Choroid plexus epithelial cell (primary cell): ENCODE measurements at regions not wholly inside any gene's neighbourhood (a gene's known extent, or its start where the extent isn't known, plus 50 kb on each side); places are given as distances from the start of the nearest gene placed in this dataset.

Experiments
- DNase-seq: peaks from one replicate; pipeline ENCODE4 v3.0.0-alpha.2; 2010; ENCODE audit warnings: low read depth
- H3K4me3 ChIP-seq: 2 replicates; pipeline ENCODE4 v1.5.1; 2011; ENCODE audit warnings: low read depth, mild to moderate bottlenecking, control low read depth, low read length, moderate library complexity
- CTCF ChIP-seq: conservative IDR thresholded peaks from 2 replicates; pipeline ENCODE4 v1.5.1; 2011; ENCODE audit warnings: low read depth, mild to moderate bottlenecking, control low read depth, inconsistent platforms, low read length, moderate library complexity

GRCh38 chr6:166822609-166823008 is 133.7 kb downstream of the RNASET2 start:
- TF ChIP-seq CTCF: no peak
- no peak for DNase-seq
- H3K4me3 ChIP-seq: no peak overlapping the region

- H3K4me3 ChIP-seq: no peak overlapping the region
- no peak for DNase-seq
- TF ChIP-seq CTCF: no peak
Observed at GRCh38 chr6:166820483-166820882, 135.9 kb downstream of the RNASET2 start.

- TF ChIP-seq CTCF: no peak
- no peak overlapping the region for H3K4me3 ChIP-seq
- DNase-seq: no peak
Observed at GRCh38 chr6:166820070-166820469, 136.3 kb downstream of the RNASET2 start.

DNA sequence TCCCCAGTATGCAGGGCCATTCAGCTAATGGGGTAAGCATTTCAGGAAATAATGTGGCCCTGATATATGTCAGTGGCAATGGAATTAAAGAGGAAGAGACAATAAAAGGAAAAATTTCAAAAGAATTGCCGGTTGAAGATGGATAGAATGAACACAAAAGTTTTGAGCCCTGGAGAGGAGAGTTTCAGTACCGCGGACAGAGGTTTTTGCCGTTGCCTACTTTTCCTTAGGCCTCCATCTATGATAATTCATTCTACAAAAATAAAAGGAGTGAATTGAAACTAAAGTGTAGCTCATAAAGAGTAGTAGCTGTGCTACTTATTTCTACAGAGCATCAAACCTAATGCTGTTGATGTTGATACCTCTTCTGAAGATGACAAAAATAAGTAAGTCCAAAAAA is 140.7 kb downstream of the RNASET2 start:
- peak; percentile 18 for DNase-seq
- TF ChIP-seq CTCF: no peak
- H3K4me3 ChIP-seq: no peak overlapping the region

GRCh38 chr6:166814390-166814789 is 142.0 kb downstream of the RNASET2 start:
- no peak for DNase-seq
- no peak overlapping the region for H3K4me3 ChIP-seq
- no peak for TF ChIP-seq CTCF

DNA sequence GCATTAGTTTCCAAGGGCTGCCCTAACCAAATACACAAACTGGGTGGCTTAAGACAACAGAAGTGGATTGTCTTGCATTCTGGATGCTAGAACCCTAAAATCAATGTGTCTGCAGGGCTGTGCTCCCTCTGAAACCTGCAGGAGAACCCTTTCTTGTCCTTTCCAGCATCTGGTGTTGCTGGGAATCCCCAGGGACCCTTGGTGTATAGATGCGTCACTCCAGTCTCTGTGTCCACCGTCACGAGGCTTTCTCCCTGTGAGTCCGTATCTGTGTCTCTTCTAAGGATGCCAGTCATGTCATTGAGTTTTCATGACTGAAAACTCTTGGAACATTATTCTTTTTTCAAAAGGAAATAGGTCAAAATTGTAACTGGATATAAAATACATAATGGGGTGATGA is 142.9 kb downstream of the RNASET2 start:
- TF ChIP-seq CTCF: no peak
- DNase-seq: no peak
- H3K4me3 ChIP-seq: no peak overlapping the region

GRCh38 chr6:166810864-166811263 is 145.5 kb downstream of the RNASET2 start:
- no peak overlapping the region for H3K4me3 ChIP-seq
- TF ChIP-seq CTCF: no peak
- no peak for DNase-seq
